GM12878 (cell line): ENCODE measurements at regions not wholly inside any gene's neighbourhood (a gene's known extent, or its start where the extent isn't known, plus 50 kb on each side); places are given as distances from the start of the nearest gene placed in this dataset.

ENCODE experiments used
- ATAC-seq: fragments of 200-7000 bp; cut with Tn5 transposase; 3 replicates; pipeline ENCODE4 v1.9.1; 2020; ENCODE audit warnings: mild to moderate bottlenecking, moderate library complexity
- BruUV-seq: library from RNA; stranded (reverse); fragments of 400-500 nt; replicated peaks from 2 replicates; lab custom pipeline; 2021; lab: Mats Ljungman, UMichigan
- CTCF ChIA-PET: fragments of 300-600 bp; sonication (Branson Sonifier 250); formaldehyde crosslinking; extraction: SDS; loops from one replicate; lab custom pipeline; 2021; ENCODE audit warnings: inconsistent platforms; lab: Yijun Ruan, JAX
- POLR2A ChIA-PET: fragments of 350-600 bp; formaldehyde crosslinking; extraction: SDS; loops from one replicate; lab custom pipeline; 2021; ENCODE audit warnings: inconsistent platforms; lab: Charles Lee
- RAD21 ChIA-PET: fragments of 300-600 bp; sonication (Branson Sonifier 250); formaldehyde crosslinking; loops from one replicate; lab custom pipeline; 2023; ENCODE audit warnings: antibody characterized with exemption; ENCODE audit not compliant: unreplicated experiment; lab: Charles Lee
- SMC1A ChIA-PET: fragments of 300-600 bp; sonication (Branson Sonifier 250); formaldehyde crosslinking; loops from one replicate; lab custom pipeline; 2023; ENCODE audit not compliant: unreplicated experiment, uncharacterized antibody; lab: Charles Lee
- DNase-seq: peaks from one replicate; pipeline ENCODE4 v3.0.0-alpha.2; 2011; ENCODE audit warnings: low read depth, low spot score
- FAIRE-seq: peaks from 3 replicates; lab custom pipeline; 2011; peaks lifted over from hg19 to GRCh38; lab: Jason Lieb, UNC
- H2AFZ ChIP-seq: 2 replicates; pipeline ENCODE4 v1.6.0; 2011; ENCODE audit warnings: low read depth, low read length, control low read depth; ENCODE audit not compliant: control insufficient read depth
- H3K27ac ChIP-seq: 2 replicates; pipeline ENCODE4 v1.5.1; 2011; ENCODE audit warnings: control low read depth; ENCODE audit not compliant: control insufficient read depth, insufficient read depth
- H3K27me3 ChIP-seq, 2 experiments: replicated peaks in 1 of 2; 2 replicates each; pipeline versions ENCODE4 v1.6.0 to v1.6.1; 2011; ENCODE audit warnings: low read length in 1 of 2; ENCODE audit not compliant: control insufficient read depth in 2 of 2, insufficient read depth in 2 of 2
- H3K36me3 ChIP-seq, 2 experiments: 2 replicates each; pipeline ENCODE4 v1.5.1; 2011; ENCODE audit warnings: low read length in 1 of 2; ENCODE audit not compliant: control insufficient read depth in 2 of 2, insufficient read depth in 2 of 2
- H3K4me1 ChIP-seq: 2 replicates; pipeline ENCODE4 v1.6.1; 2011; ENCODE audit warnings: mild to moderate bottlenecking, low read length, moderate library complexity, mixed read lengths; ENCODE audit not compliant: control insufficient read depth, insufficient read depth
- H3K4me2 ChIP-seq: 2 replicates; pipeline ENCODE4 v1.6.0; 2011; ENCODE audit warnings: control low read depth; ENCODE audit not compliant: control insufficient read depth, insufficient read depth
- H3K4me3 ChIP-seq: fragments of 200-600 bp; sonication (generic); 2 replicates; pipeline ENCODE4 v1.5.1; 2016
- H3K79me2 ChIP-seq: 2 replicates; pipeline ENCODE4 v1.6.0; 2011; ENCODE audit warnings: low read length; ENCODE audit not compliant: control insufficient read depth, insufficient read depth
- H3K9ac ChIP-seq: 2 replicates; pipeline ENCODE4 v1.8.0; 2011; ENCODE audit warnings: low read length, control low read depth, mixed read lengths; ENCODE audit not compliant: control insufficient read depth, insufficient read depth
- H3K9me3 ChIP-seq: replicated peaks from 3 replicates; pipeline ENCODE4 v1.5.1; 2011; ENCODE audit warnings: mild to moderate bottlenecking, low read length; ENCODE audit not compliant: control insufficient read depth, insufficient read depth
- H4K20me1 ChIP-seq: 2 replicates; pipeline ENCODE4 v1.6.0; 2011; ENCODE audit not compliant: control insufficient read depth, insufficient read depth
- ATF7 ChIP-seq: fragments of 450-650 bp; IDR thresholded peaks from 2 replicates; pipeline ENCODE4 v1.6.1; 2016; ENCODE audit warnings: low read depth, mild to moderate bottlenecking
- BRCA1 ChIP-seq: IDR thresholded peaks from 2 replicates; pipeline ENCODE4 v1.6.1; 2011; ENCODE audit warnings: low read depth, low read length, improper control_type of control experiment
- ESRRA ChIP-seq: IDR thresholded peaks from 2 replicates; pipeline ENCODE4 v1.6.1; 2012; ENCODE audit warnings: mild to moderate bottlenecking, low read length, improper control_type of control experiment
- ETV6 ChIP-seq, 2 experiments: fragments of 450-650 bp in 1 of 2; IDR thresholded peaks in 1 of 2; conservative IDR thresholded peaks in 1 of 2; 2 replicates each; pipeline ENCODE4 v1.6.1; 2014; ENCODE audit warnings: antibody characterized with exemption in 1 of 2, borderline replicate concordance in 1 of 2, low read depth in 1 of 2, mild to moderate bottlenecking in 1 of 2, moderate library complexity in 1 of 2
- HCFC1 ChIP-seq: fragments of 150-350 bp; IDR thresholded peaks from 2 replicates; pipeline ENCODE4 v1.6.1; 2014; ENCODE audit warnings: low read length
- HDAC6 ChIP-seq: fragments of 200-600 bp; sonication (generic); IDR thresholded peaks from one replicate; pipeline ENCODE4 v1.8.0; 2017; ENCODE audit warnings: antibody characterized with exemption; ENCODE audit not compliant: unreplicated experiment
- IKZF2 ChIP-seq, 2 experiments: fragments of 450-650 bp; IDR thresholded peaks; 2 replicates each; pipeline ENCODE4 v1.6.1; 2017; ENCODE audit warnings: mild to moderate bottlenecking in 2 of 2, moderate library complexity in 2 of 2
- JUNB ChIP-seq: IDR thresholded peaks from 2 replicates; pipeline ENCODE4 v1.6.1; 2016; ENCODE audit warnings: antibody characterized with exemption, mild to moderate bottlenecking
- LARP7 ChIP-seq: fragments of 450-650 bp; IDR thresholded peaks from 2 replicates; pipeline ENCODE4 v1.6.1; 2017; ENCODE audit warnings: mild to moderate bottlenecking
- SMC3 ChIP-seq: IDR thresholded peaks from 2 replicates; pipeline ENCODE4 v1.6.1; 2011; ENCODE audit warnings: low read length, improper control_type of control experiment, borderline replicate concordance
- TCF7 ChIP-seq: IDR thresholded peaks from 2 replicates; pipeline ENCODE4 v1.6.1; 2014; ENCODE audit warnings: antibody characterized with exemption, borderline replicate concordance
- ZNF274 ChIP-seq: IDR thresholded peaks from one replicate; pipeline ENCODE4 v1.8.0; 2011; ENCODE audit not compliant: insufficient read length, insufficient read depth
- WGBS: methylation state at CpG from one replicate; pipeline ENCODE4 v1.1.6; 2016; ENCODE audit warnings: low lambda C conversion rate; ENCODE audit not compliant: insufficient replicate concordance, insufficient coverage; ENCODE audit errors: missing lambda C conversion rate; 5-methylcytosine and 5-hydroxymethylcytosine counted together
- in situ Hi-C: fragments of 300-500 bp; cut with MboI; formaldehyde crosslinking; loops from 9 replicates; pipeline ENCODE4 v1.14.3; 2018; ENCODE audit warnings: mixed read lengths
- intact Hi-C: fragments of 100-400 bp; cut with micrococcal nuclease; formaldehyde crosslinking; loops from one replicate; pipeline ENCODE4 v1.14.2; 2022; ENCODE audit not compliant: unreplicated experiment
- TF ChIP-seq, protein P1 (sequence below): fragments of 450-650 bp; IDR thresholded peaks from 2 replicates; pipeline ENCODE4 v1.6.1; 2018; ENCODE audit warnings: mild to moderate bottlenecking, low read depth, moderate library complexity; ENCODE audit not compliant: partially characterized antibody
- TF ChIP-seq, protein P2 (sequence below): fragments of 450-650 bp; formaldehyde crosslinking; IDR thresholded peaks from 2 replicates; pipeline ENCODE4 v1.5.0; 2022; ENCODE audit warnings: mild to moderate bottlenecking, missing genetic modification characterization
- TF ChIP-seq, protein P3 (sequence below): fragments of 450-650 bp; IDR thresholded peaks from 2 replicates; pipeline ENCODE4 v1.6.1; 2016; ENCODE audit warnings: mild to moderate bottlenecking
- TF ChIP-seq, protein P4 (sequence below): IDR thresholded peaks from 2 replicates; pipeline ENCODE4 v1.6.1; 2011; ENCODE audit warnings: low read depth, mild to moderate bottlenecking, low read length, moderate library complexity, borderline replicate concordance; ENCODE audit errors: extremely low read depth

DNA sequence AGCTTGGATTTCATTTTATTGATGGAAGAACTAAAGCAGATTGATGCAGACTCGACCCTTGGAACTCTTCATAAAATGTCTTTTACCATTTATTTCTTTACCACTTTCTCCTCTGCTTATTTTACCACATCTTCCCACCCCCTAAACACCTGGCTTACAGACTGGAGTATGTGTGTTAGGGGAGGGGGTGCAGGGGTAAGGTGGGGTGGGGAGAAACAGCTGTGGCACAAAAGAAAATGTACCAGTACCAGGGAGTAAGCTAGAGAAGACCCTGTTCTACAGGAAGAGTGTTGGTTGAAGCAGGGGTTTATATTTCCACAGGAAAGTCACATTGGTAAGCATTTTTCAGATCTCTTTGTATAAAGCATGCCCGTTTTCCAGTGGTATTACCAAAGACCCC lies 312.7 kb upstream of the MTNR1B start (continued):
- TF ChIP-seq, protein P1, sequence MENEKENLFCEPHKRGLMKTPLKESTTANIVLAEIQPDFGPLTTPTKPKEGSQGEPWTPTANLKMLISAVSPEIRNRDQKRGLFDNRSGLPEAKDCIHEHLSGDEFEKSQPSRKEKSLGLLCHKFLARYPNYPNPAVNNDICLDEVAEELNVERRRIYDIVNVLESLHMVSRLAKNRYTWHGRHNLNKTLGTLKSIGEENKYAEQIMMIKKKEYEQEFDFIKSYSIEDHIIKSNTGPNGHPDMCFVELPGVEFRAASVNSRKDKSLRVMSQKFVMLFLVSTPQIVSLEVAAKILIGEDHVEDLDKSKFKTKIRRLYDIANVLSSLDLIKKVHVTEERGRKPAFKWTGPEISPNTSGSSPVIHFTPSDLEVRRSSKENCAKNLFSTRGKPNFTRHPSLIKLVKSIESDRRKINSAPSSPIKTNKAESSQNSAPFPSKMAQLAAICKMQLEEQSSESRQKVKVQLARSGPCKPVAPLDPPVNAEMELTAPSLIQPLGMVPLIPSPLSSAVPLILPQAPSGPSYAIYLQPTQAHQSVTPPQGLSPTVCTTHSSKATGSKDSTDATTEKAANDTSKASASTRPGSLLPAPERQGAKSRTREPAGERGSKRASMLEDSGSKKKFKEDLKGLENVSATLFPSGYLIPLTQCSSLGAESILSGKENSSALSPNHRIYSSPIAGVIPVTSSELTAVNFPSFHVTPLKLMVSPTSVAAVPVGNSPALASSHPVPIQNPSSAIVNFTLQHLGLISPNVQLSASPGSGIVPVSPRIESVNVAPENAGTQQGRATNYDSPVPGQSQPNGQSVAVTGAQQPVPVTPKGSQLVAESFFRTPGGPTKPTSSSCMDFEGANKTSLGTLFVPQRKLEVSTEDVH: no peak

DNA sequence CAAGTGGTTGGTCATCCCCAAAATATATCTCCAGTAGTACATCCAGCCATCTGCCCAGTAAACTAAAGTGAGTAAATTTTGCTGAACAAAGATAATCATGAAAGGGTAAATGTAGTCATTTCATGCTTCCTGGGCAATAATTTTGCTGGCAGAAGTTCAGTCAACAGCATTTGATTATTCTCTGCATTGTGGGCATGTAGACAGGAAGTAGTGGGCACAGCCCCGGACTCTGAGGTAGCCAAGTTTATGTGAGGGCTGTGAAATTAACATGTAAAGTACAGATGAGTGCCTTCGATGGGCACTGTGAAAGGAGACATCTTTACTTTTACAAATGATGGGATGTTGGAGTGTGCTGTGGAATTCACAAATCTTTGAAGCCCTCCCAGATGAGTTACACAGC lies 312.2 kb upstream of the MTNR1B start:
- intact Hi-C loops (no loop called here), in situ Hi-C loops (no loop called here)
- no peak for DNase-seq
- no peaks in the 10 kb centered on the region for H3K9me3 ChIP-seq
- no peak for ATAC-seq
- no peak overlapping the region for H3K4me2 ChIP-seq
- ChIA-PET POLR2A (no interaction called here), RAD21 (no interaction called here), CTCF (no interaction called here), SMC1A (no interaction called here)
- no peaks in the 10 kb centered on the region for H3K36me3 ChIP-seq
- H4K20me1 ChIP-seq: no peaks in the 10 kb centered on the region
- WGBS: 0% methylated on average over 2 of the region's 2 CpGs
- no TSS peak for BruUV-seq
- FAIRE-seq: no peak
- H3K27ac ChIP-seq: no peak overlapping the region
- no peaks in the 10 kb centered on the region; a peak in 1 of 4 replicates for H3K27me3 ChIP-seq
- TF ChIP-seq ESRRA (no peak), ETV6 (conservative IDR thresholded peaks at IDR 0.05 in 1 of 2, IDR thresholded peaks at IDR 0.05 in 1 of 2; ENCODE audit: borderline replicate concordance in 1 of 2, low read depth in 1 of 2) (no peak), IKZF2 (IDR thresholded peaks at IDR 0.05) (no peak), SMC3 (no peak), HCFC1 (no peak), LARP7 (no peak), ZNF274 (no peak), ATF7 (no peak), JUNB (no peak), BRCA1 (no peak), TCF7 (no peak), HDAC6 (no peak)
- TF ChIP-seq, protein P2, sequence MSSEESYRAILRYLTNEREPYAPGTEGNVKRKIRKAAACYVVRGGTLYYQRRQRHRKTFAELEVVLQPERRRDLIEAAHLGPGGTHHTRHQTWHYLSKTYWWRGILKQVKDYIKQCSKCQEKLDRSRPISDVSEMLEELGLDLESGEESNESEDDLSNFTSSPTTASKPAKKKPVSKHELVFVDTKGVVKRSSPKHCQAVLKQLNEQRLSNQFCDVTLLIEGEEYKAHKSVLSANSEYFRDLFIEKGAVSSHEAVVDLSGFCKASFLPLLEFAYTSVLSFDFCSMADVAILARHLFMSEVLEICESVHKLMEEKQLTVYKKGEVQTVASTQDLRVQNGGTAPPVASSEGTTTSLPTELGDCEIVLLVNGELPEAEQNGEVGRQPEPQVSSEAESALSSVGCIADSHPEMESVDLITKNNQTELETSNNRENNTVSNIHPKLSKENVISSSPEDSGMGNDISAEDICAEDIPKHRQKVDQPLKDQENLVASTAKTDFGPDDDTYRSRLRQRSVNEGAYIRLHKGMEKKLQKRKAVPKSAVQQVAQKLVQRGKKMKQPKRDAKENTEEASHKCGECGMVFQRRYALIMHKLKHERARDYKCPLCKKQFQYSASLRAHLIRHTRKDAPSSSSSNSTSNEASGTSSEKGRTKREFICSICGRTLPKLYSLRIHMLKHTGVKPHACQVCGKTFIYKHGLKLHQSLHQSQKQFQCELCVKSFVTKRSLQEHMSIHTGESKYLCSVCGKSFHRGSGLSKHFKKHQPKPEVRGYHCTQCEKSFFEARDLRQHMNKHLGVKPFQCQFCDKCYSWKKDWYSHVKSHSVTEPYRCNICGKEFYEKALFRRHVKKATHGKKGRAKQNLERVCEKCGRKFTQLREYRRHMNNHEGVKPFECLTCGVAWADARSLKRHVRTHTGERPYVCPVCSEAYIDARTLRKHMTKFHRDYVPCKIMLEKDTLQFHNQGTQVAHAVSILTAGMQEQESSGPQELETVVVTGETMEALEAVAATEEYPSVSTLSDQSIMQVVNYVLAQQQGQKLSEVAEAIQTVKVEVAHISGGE: no peak
- TF ChIP-seq, protein P3, sequence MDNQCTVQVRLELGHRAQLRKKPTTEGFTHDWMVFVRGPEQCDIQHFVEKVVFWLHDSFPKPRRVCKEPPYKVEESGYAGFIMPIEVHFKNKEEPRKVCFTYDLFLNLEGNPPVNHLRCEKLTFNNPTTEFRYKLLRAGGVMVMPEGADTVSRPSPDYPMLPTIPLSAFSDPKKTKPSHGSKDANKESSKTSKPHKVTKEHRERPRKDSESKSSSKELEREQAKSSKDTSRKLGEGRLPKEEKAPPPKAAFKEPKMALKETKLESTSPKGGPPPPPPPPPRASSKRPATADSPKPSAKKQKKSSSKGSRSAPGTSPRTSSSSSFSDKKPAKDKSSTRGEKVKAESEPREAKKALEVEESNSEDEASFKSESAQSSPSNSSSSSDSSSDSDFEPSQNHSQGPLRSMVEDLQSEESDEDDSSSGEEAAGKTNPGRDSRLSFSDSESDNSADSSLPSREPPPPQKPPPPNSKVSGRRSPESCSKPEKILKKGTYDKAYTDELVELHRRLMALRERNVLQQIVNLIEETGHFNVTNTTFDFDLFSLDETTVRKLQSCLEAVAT: no peak
- TF ChIP-seq, protein P4, sequence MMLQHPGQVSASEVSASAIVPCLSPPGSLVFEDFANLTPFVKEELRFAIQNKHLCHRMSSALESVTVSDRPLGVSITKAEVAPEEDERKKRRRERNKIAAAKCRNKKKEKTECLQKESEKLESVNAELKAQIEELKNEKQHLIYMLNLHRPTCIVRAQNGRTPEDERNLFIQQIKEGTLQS: no peak
- no peaks in the 10 kb centered on the region for H3K79me2 ChIP-seq
- no peaks in the 10 kb centered on the region for H3K4me1 ChIP-seq
- no peak overlapping the region for H2AFZ ChIP-seq
- no peak overlapping the region for H3K4me3 ChIP-seq
- no peak overlapping the region for H3K9ac ChIP-seq
